ENCODE measurements at regions not wholly inside any gene's neighbourhood (a gene's known extent, or its start where the extent isn't known, plus 50 kb on each side); places are given as distances from the start of the nearest gene placed in this dataset.

DNA sequence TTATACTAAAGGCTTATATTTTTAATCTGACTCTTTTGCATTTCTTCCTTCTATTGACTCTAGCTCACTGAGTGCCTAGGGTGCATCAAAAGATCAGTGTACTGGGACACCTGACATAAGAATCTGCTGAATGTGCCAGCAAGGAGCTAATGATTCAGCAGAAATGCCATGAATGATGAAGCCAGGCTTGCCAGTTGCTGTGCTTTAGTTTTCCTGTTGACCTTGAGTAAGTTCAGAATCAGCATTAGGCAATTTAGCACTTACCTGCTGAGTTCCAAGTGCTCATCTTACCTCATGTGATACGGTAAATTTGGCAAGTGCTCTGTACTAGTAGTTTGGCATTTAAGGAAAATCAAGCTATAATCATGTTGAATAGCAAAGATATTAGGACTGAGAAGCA lies 523.2 kb upstream of the B3GALT2 start:
- POLR2A ChIA-PET = no interaction called here
- H3K4me3 ChIP-seq (ENCODE audit: low read depth, low read length) = no peak overlapping the region
- DNase-seq (ENCODE audit: low read depth, low spot score) = no peak
- TF ChIP-seq, protein P1, sequence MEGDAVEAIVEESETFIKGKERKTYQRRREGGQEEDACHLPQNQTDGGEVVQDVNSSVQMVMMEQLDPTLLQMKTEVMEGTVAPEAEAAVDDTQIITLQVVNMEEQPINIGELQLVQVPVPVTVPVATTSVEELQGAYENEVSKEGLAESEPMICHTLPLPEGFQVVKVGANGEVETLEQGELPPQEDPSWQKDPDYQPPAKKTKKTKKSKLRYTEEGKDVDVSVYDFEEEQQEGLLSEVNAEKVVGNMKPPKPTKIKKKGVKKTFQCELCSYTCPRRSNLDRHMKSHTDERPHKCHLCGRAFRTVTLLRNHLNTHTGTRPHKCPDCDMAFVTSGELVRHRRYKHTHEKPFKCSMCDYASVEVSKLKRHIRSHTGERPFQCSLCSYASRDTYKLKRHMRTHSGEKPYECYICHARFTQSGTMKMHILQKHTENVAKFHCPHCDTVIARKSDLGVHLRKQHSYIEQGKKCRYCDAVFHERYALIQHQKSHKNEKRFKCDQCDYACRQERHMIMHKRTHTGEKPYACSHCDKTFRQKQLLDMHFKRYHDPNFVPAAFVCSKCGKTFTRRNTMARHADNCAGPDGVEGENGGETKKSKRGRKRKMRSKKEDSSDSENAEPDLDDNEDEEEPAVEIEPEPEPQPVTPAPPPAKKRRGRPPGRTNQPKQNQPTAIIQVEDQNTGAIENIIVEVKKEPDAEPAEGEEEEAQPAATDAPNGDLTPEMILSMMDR (IDR thresholded peaks at IDR 0.05; ENCODE audit: insufficient read depth, low read length, missing control alignments) = no peak
- CTCF ChIA-PET = no interaction called here

DNA sequence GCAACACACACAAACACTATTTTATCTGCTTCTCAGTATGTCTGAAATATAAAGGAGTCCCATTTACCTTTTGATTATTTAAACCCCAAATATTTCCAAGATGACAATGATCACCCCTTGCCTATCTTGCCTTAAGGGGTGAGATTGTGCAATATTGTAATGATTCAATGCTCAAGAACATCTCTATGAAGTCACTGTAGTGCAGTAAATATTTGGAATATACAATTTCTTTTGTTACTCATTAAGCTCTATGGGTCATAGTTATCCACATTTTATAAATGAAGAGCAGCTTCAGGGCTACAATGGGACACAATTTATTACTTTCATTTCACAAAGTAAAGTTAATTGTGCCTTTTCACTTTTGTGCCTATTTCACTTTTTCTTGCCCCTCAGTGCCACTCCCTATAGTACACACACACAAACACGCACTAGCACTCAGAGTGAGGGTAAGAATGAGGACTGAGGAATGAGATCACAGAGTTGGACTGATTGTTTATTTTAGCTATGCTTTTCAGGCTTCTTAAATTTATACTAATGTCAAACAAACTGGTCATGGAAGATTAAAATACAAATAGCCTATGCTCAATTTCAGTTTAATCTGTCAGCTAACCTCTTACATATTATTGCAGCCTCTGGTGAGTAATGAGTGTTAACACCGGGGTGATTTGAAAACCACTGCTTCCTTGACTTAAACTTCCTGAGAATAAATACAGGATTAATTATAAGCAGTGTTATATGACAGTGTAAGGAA lies 521.0 kb upstream of the B3GALT2 start:
- ChIA-PET CTCF (no interaction called here), POLR2A (no interaction called here)
- DNase-seq (ENCODE audit: low read depth, low spot score) = no peak
- H3K4me3 ChIP-seq (ENCODE audit: low read depth, low read length) = no peak overlapping the region
- TF ChIP-seq, protein P1 (IDR thresholded peaks at IDR 0.05; ENCODE audit: insufficient read depth, low read length, missing control alignments) = no peak

DNA sequence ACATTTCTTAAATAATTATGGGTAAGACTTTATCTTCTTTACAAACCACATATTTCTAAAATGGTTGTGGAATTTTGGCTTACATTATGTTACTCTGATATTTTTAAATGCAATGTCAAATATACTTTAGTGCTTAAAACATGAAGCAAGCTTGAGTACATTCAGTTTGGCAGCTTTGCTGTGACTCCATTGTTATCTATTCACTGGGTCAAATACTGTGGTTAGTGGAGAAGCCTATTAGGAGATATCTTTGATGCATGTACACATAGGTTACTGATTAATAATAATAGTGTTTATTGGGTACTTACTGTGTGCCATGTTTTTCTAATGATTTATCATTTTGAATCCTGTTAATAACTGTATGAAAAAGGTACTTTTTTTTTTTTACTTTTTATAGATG lies 520.4 kb upstream of the B3GALT2 start:
- no peak for DNase-seq (ENCODE audit: low read depth, low spot score)
- TF ChIP-seq, protein P1 (IDR thresholded peaks at IDR 0.05; ENCODE audit: insufficient read depth, low read length, missing control alignments) = no peak
- H3K4me3 ChIP-seq (ENCODE audit: low read depth, low read length) = no peak overlapping the region
- POLR2A ChIA-PET = no interaction called here
- CTCF ChIA-PET = no interaction called here

DNA sequence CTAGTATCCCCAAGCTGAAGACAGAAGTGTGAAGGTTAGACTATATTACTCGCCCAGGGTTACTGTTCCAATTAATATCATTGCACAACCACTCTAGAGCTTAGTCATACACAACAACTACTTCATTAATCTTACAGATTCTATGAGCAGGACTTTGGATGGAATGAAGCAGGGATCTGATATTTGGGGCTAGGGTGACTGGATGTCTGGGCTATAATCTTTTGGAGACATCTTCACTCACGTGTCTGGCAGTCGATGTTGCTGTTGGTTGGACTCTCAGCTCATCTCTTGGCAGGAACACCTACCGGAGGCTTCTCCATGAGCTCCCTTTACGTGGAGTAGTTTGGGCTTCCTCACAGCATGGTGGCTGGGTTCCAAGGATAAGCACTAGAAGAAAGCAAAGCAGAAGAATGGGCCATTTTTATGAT lies 519.2 kb upstream of the B3GALT2 start:
- H3K4me3 ChIP-seq (ENCODE audit: low read depth, low read length) = no peak overlapping the region
- ChIA-PET CTCF (interaction anchor here (1.2 kb wide), 1 partner anchor 299 kb away, joined by 3 read pairs; no protein-coding TSS in a partner anchor), POLR2A (no interaction called here)
- TF ChIP-seq, protein P1 (IDR thresholded peaks at IDR 0.05; ENCODE audit: insufficient read depth, low read length, missing control alignments) = no peak
- no peak for DNase-seq (ENCODE audit: low read depth, low spot score)

DNA sequence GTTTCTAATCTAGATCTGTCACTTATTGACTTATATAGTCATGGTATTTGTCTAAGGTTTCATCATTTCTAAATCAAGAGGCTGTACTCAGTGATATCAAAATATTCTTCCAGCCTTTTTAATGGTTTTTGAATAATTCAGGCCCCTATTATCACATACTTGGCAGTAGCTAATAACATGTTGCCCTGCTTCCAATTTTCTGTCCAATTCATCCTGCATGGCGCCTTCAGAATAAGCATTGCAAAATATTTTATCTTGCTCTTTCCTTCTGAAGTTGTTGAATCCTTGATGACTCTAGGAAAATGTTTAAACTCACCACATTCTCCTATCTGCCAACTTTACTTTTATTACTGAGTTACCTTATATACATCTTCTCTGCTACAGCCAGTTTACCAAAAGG lies 517.2 kb upstream of the B3GALT2 start:
- TF ChIP-seq, protein P1 (IDR thresholded peaks at IDR 0.05; ENCODE audit: insufficient read depth, low read length, missing control alignments) = no peak
- no peak overlapping the region for H3K4me3 ChIP-seq (ENCODE audit: low read depth, low read length)
- ChIA-PET CTCF (no interaction called here), POLR2A (interaction anchor here (0.6 kb wide), 1 partner anchor 406 kb away, joined by 3 read pairs; no protein-coding TSS in a partner anchor)
- DNase-seq (ENCODE audit: low read depth, low spot score) = no peak

DNA sequence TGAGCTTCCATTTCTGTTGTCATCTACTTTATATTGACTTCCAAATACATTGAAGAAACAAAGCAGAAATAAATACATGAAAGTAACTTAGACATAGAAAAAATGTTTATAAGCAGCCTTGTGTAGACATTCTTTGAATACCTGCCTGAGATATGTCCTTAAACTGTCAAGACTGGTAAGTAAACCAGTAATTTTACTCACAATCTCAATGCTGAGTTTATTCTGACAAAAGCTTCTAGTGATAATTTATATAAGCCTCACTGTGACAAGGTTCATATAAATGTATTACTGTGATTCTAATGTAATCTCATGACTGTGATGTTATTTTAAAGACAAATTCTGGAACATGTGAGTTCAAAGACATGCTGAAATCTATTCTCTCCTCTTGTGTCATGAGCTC lies 516.7 kb upstream of the B3GALT2 start:
- no peak for DNase-seq (ENCODE audit: low read depth, low spot score)
- POLR2A ChIA-PET = no interaction called here
- CTCF ChIA-PET = no interaction called here
- TF ChIP-seq, protein P1 (IDR thresholded peaks at IDR 0.05; ENCODE audit: insufficient read depth, low read length, missing control alignments) = no peak
- no peak overlapping the region for H3K4me3 ChIP-seq (ENCODE audit: low read depth, low read length)

Data from AG04449 (cell line).